Activated B cell treated with CpG ODN at 0.5 μM for 24 hours (primary cell): ENCODE measurements at regions not wholly inside any gene's neighbourhood (a gene's known extent, or its start where the extent isn't known, plus 50 kb on each side); places are given as distances from the start of the nearest gene placed in this dataset.

Source experiments
- ATAC-seq: fragments of 200-7000 bp; cut with Tn5 transposase; one replicate; pipeline ENCODE4 v1.10.0; 2021; ENCODE audit warnings: low read depth, mild to moderate bottlenecking, moderate library complexity
- CTCF ChIA-PET: fragments of 350-600 bp; sonication (Branson Sonifier 250); formaldehyde crosslinking; loops from one replicate; lab custom pipeline; 2021; ENCODE audit warnings: antibody characterized with exemption; lab: Charles Lee
- POLR2A ChIA-PET: fragments of 350-600 bp; sonication (Branson Sonifier 250); formaldehyde crosslinking; loops from one replicate; lab custom pipeline; 2021; ENCODE audit warnings: antibody characterized with exemption; lab: Charles Lee
- DNase-seq: peaks from one replicate; pipeline ENCODE4 v3.0.0; 2022
- H3K27ac Mint-ChIP-seq: one replicate; pipeline ENCODE4 v1.8.0; 2020; ENCODE audit warnings: mixed read lengths
- H3K27me3 Mint-ChIP-seq: one replicate; pipeline ENCODE4 v1.8.0; 2021; ENCODE audit warnings: mixed read lengths
- H3K36me3 Mint-ChIP-seq: one replicate; pipeline ENCODE4 v1.8.0; 2021; ENCODE audit warnings: low read depth, mixed read lengths
- H3K4me1 Mint-ChIP-seq: one replicate; pipeline ENCODE4 v1.8.0; 2021; ENCODE audit warnings: mixed read lengths
- H3K4me3 Mint-ChIP-seq: one replicate; pipeline ENCODE4 v1.8.0; 2020; ENCODE audit warnings: mild to moderate bottlenecking, mixed read lengths
- H3K9me3 Mint-ChIP-seq: one replicate; pipeline ENCODE4 v1.8.0; 2020; ENCODE audit warnings: mixed read lengths
- intact Hi-C: fragments of 100-400 bp; cut with micrococcal nuclease; formaldehyde crosslinking; loops from one replicate; pipeline ENCODE4 v1.15.1; 2024
- TF ChIP-seq, protein P1 (sequence below): fragments of 200-600 bp; IDR thresholded peaks from one replicate; pipeline ENCODE4 v1.8.0; 2022; ENCODE audit warnings: antibody characterized with exemption, mild to moderate bottlenecking

DNA sequence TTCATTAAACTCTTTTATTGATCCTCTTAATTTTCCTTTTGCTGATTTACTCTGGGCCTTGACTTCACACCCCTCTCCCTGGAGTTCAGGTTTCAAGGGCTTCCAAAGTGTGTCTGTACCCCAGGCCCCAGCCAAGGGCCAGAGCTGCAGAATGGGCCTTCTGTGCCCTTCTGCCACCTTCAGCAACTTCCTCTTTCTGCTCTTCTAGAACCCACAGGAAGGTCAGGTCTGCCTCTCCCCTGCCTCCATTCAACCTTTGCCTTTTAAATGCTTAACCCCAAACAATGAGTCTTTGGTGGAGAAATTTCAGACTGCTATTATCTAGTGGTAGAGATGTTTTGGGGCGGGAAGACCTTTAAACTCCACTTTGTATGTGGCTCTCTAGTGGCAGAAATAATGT lies 63.1 kb downstream of the TSN start:
- TF ChIP-seq, protein P1, sequence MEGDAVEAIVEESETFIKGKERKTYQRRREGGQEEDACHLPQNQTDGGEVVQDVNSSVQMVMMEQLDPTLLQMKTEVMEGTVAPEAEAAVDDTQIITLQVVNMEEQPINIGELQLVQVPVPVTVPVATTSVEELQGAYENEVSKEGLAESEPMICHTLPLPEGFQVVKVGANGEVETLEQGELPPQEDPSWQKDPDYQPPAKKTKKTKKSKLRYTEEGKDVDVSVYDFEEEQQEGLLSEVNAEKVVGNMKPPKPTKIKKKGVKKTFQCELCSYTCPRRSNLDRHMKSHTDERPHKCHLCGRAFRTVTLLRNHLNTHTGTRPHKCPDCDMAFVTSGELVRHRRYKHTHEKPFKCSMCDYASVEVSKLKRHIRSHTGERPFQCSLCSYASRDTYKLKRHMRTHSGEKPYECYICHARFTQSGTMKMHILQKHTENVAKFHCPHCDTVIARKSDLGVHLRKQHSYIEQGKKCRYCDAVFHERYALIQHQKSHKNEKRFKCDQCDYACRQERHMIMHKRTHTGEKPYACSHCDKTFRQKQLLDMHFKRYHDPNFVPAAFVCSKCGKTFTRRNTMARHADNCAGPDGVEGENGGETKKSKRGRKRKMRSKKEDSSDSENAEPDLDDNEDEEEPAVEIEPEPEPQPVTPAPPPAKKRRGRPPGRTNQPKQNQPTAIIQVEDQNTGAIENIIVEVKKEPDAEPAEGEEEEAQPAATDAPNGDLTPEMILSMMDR: no peak
- DNase-seq: no peak
- Mint-ChIP-seq H3K9me3 (peaks cover 6% of the 10 kb centered on the region), H3K27ac (no peak overlapping the region), H3K36me3 (no peaks in the 10 kb centered on the region), H3K4me1 (peaks cover 25% of the 10 kb centered on the region), H3K4me3 (no peak overlapping the region), H3K27me3 (peaks cover 4% of the 10 kb centered on the region)
- intact Hi-C loops: no loop called here
- ChIA-PET CTCF (no interaction called here), POLR2A (no interaction called here)
- ATAC-seq: no peak

DNA sequence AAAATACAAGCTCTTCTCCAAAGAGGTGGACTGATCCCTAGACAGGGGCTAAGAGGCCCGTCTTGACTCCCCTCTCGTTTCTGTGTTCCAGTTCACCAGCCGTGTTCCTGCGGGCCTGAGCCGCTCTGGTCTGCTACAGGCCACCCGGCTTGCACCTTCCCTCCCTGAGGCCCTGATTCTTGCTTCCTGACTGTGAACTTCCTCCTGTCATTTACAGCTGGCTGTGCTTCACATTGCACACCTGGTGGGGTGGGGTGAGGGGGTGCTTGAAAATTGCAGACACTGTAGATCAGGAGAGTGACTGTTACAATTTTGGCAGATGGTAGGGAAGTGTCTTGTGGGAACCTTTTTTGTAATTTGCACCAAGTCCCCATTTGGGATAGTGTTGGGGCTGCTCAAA lies 64.4 kb downstream of the TSN start:
- peaks cover 6% of the 10 kb centered on the region for H3K9me3 Mint-ChIP-seq
- no peak overlapping the region for H3K27ac Mint-ChIP-seq
- H3K36me3 Mint-ChIP-seq: no peaks in the 10 kb centered on the region
- ChIA-PET POLR2A (no interaction called here), CTCF (no interaction called here)
- TF ChIP-seq, protein P1: no peak
- DNase-seq (no peak), ATAC-seq (no peak)
- no peak overlapping the region for H3K4me3 Mint-ChIP-seq
- H3K4me1 Mint-ChIP-seq: peaks cover 25% of the 10 kb centered on the region
- peaks cover 6% of the 10 kb centered on the region for H3K27me3 Mint-ChIP-seq
- intact Hi-C loops: no loop called here

DNA sequence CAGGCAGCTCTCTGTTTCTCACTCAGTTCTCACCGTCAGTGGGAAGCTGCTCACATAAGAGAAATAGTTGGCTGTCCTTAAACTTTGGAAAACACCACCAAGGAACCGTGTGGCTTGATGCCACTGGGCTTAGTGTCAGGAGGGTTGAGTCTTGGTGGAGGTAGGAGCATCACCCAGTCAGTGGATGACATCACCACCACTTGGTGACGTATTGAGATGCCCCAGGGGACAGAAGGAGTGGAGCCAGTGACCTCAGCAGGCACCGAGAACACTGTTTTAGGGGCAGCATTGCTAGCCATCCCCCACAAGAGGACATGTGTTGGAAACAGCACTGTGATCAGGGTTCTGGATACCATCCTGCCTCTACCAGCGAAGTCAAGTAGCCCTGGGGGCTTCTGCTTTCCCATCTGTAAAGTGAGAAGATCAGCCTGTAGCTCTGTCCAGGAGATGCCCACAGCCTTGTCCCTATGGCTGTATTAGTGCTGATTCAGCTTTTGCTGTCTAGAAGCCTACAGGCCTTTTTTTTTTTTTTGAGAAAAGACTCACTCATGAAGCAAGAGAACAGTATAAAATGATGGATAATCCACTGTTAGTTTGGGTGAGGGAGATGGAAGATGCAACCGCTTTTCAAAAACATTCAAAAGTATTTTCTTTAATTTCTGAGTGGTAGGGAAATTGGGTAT lies 66.2 kb downstream of the TSN start:
- POLR2A ChIA-PET: no interaction called here
- TF ChIP-seq, protein P1: no peak
- intact Hi-C loops: no loop called here
- no peak for ATAC-seq
- no peaks in the 10 kb centered on the region for H3K36me3 Mint-ChIP-seq
- peaks cover 6% of the 10 kb centered on the region for H3K27me3 Mint-ChIP-seq
- peaks cover 25% of the 10 kb centered on the region for H3K4me1 Mint-ChIP-seq
- no peak overlapping the region for H3K4me3 Mint-ChIP-seq
- peaks cover 6% of the 10 kb centered on the region for H3K9me3 Mint-ChIP-seq
- CTCF ChIA-PET: no interaction called here
- DNase-seq: no peak
- no peak overlapping the region for H3K27ac Mint-ChIP-seq

DNA sequence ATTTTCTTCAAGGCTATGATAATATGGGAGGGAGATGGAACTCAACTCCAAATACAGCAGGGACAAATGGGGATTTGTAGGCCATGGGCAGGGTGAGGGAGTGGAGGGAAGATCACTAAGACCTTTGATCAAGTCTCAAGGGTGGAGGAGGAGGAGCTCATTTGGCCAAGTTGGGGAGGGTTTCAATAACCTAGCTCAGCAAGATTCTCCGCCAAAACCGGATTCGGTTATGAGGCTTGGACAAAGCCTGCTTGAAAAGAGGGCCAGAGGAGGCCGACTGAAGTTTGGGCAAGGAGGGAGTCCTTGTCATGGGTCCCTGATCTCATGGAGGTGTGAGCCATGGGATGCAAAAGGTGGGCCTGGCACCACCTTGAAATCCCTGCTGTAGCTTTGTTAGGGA lies 68.8 kb downstream of the TSN start:
- CTCF ChIA-PET: no interaction called here
- POLR2A ChIA-PET: interaction anchor here (0.7 kb wide), 1 partner anchor 30 kb away, joined by 3 read pairs; no protein-coding TSS in a partner anchor
- TF ChIP-seq, protein P1: no peak
- intact Hi-C loops: no loop called here
- no peak for ATAC-seq
- Mint-ChIP-seq H3K36me3 (no peaks in the 10 kb centered on the region), H3K4me3 (no peak overlapping the region), H3K4me1 (peaks cover 10% of the 10 kb centered on the region), H3K27me3 (peaks cover 4% of the 10 kb centered on the region), H3K27ac (no peak overlapping the region), H3K9me3 (peaks cover 2% of the 10 kb centered on the region)
- no peak for DNase-seq

DNA sequence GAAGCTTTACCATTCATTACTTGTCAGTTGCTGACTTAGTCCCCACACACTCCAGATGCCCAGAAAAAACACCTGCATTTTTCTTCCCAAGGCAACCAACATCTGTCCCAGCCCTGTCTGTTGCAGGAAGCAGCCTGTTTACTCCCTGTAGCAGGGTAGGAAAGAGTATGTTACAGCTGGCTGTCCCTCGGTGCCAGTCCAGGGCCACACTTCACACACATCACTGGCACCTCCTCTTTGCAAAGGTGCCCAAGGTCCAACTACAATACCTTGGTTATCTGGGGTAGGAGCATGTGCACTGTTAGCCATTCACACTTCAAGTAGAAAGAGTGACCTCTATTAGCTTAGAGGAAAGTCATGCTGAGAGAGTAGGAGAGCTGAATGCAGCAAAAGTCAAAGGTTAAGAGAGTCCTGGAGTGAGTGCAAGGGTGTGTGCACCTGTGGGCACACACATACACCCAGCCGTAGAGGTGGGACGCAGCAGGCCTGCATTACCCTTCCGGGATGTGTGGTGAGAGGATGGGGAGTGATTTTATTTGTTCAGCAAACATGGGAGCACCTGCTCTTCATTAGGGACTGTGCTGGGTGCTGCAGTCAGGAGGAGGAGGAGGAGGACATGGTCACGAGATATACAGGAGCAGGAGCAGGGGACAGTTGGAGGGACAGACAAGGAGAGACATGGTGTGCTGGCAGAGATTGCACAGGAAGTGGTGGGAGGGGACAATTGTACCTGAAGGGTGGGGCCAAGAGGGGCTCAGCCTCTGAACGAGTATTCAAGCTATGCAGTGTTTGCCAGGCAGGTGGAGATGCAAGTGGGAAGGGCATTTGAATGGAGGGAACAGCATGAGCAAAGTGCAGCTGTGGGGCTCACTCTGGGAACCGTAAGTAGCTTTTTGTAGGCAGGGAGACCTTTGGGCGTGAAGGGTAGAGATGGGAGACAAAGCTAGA lies 69.8 kb downstream of the TSN start:
- intact Hi-C loops: no loop called here
- no peak for ATAC-seq
- no peak overlapping the region for H3K27ac Mint-ChIP-seq

More for the DNA sequence above, 69.8 kb downstream of the TSN start:
- Mint-ChIP-seq H3K9me3 (peaks cover 2% of the 10 kb centered on the region), H3K27me3 (peaks cover 4% of the 10 kb centered on the region), H3K4me3 (no peak overlapping the region), H3K4me1 (no peaks in the 10 kb centered on the region), H3K36me3 (no peaks in the 10 kb centered on the region)
- DNase-seq: no peak
- ChIA-PET CTCF (no interaction called here), POLR2A (no interaction called here)
- TF ChIP-seq, protein P1: no peak
